ENCODE measurements at regions not wholly inside any gene's neighbourhood (a gene's known extent, or its start where the extent isn't known, plus 50 kb on each side); places are given as distances from the start of the nearest gene placed in this dataset.

DNA sequence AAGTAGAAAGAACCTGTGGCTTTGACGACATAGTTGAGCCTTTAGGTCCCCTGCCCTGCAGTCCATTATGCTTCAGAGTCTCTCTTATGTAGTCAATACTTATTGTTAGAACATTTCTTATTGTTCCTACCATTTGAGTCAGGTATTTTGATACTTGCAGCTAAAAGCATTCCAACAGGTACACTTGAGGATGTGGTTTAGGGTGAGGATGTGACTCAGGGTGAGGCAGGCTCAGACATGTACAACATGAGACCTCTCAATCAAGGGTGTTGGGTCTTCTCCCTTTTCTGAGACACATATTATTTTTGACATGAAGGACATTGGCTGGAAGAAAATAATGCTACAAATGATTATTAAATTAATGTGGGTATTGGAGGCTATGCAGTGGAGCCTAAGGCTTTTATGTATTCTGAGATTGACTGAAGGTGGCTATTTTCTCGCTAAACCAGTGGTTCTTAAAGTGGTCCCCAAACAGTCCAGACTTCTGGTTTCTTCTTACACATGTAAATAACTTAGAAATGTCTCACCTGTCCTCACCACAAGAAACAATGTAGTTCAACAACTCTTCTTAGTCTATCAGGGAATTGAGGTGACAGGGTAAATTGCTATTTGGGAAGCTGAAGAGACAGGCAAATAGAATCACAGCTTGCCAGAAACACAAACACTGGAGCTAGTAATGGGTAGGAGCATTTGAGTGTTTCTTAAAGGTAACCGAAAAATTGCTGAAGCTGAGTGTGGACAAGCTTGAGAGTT is 135.5 kb upstream of the ZPLD1 start:
- Mint-ChIP-seq H3K27me3 (no peaks in the 10 kb centered on the region), H3K4me3 (ENCODE audit: low read depth) (no peak overlapping the region), H3K4me1 (ENCODE audit: low read depth) (peaks cover 22% of the 10 kb centered on the region), H3K36me3 (ENCODE audit: insufficient read depth) (no peaks in the 10 kb centered on the region), H3K27ac (no peak overlapping the region), H3K9me3 (ENCODE audit: low read depth) (no peaks in the 10 kb centered on the region)
- DNase-seq (ENCODE audit: low spot score, unreplicated experiment), result no peak
- TF ChIP-seq, protein P1, sequence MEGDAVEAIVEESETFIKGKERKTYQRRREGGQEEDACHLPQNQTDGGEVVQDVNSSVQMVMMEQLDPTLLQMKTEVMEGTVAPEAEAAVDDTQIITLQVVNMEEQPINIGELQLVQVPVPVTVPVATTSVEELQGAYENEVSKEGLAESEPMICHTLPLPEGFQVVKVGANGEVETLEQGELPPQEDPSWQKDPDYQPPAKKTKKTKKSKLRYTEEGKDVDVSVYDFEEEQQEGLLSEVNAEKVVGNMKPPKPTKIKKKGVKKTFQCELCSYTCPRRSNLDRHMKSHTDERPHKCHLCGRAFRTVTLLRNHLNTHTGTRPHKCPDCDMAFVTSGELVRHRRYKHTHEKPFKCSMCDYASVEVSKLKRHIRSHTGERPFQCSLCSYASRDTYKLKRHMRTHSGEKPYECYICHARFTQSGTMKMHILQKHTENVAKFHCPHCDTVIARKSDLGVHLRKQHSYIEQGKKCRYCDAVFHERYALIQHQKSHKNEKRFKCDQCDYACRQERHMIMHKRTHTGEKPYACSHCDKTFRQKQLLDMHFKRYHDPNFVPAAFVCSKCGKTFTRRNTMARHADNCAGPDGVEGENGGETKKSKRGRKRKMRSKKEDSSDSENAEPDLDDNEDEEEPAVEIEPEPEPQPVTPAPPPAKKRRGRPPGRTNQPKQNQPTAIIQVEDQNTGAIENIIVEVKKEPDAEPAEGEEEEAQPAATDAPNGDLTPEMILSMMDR (IDR thresholded peaks at IDR 0.05; ENCODE audit: unreplicated experiment), result no peak

DNA sequence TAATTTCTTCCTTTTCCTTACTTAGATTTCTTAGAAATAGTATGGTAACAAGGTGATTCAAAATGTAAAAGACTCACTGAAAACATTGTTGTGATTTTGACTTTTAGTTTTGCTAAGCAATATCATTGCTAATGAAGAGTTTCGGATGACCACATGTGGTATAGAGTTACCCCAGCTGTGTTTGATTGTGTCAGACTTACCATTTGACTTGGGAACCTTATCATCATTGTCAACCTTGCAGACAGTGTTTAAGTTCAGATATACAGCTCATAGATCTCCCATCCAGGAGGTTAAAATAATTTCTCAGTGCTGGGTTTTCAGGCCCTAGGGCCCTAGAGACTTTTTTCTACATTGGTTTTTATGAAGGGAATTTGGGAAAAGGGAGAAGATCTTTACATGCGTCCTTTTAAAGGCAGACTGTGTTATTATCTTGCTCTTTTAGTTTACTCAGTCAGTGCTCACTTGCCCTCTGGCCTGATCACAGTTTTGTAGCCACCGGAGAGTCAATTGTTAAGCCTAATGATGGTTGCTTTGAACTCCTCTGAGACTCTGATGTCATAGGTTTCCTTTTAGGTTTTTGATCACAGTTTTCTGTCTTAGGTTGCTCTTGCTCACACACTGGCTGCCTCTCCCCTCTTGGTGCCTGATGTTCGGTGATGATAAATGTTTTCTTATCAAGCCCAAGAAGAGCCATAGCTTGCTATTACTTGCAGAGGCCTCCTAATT is 133.5 kb upstream of the ZPLD1 start:
- Mint-ChIP-seq H3K4me1 (ENCODE audit: low read depth) (peaks cover 22% of the 10 kb centered on the region), H3K27ac (no peak overlapping the region)

DNA sequence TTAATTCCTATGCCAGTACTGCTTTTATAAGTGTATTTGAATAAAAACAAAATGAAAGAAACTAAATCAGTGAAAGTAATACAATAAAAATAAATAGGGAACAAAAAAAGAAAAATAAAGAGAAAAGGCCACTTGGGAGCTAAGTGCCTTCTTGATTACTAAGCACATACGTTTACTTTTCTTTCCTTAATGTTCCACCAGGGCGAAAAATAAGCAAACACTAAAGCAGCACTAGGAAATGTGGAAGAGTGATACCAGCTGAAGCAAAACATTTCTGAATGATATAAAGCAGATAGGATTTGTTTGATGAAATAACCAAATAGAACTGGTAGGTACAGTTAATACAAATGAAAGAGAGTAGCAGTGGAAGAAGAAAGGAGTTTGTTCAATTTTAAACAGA is 132.8 kb upstream of the ZPLD1 start:
- no peaks in the 10 kb centered on the region for H3K27me3 Mint-ChIP-seq
- no peak for DNase-seq (ENCODE audit: low spot score, unreplicated experiment)
- TF ChIP-seq, protein P1 (IDR thresholded peaks at IDR 0.05; ENCODE audit: unreplicated experiment), result no peak
- H3K36me3 Mint-ChIP-seq (ENCODE audit: insufficient read depth), result no peaks in the 10 kb centered on the region
- peaks cover 22% of the 10 kb centered on the region for H3K4me1 Mint-ChIP-seq (ENCODE audit: low read depth)
- H3K27ac Mint-ChIP-seq, result no peak overlapping the region
- H3K4me3 Mint-ChIP-seq (ENCODE audit: low read depth), result no peak overlapping the region
- H3K9me3 Mint-ChIP-seq (ENCODE audit: low read depth), result no peaks in the 10 kb centered on the region

More for the DNA sequence above, 133.5 kb upstream of the ZPLD1 start:
- DNase-seq (ENCODE audit: low spot score, unreplicated experiment), result no peak
- no peaks in the 10 kb centered on the region for H3K27me3 Mint-ChIP-seq
- H3K9me3 Mint-ChIP-seq (ENCODE audit: low read depth), result no peaks in the 10 kb centered on the region
- H3K36me3 Mint-ChIP-seq (ENCODE audit: insufficient read depth), result no peaks in the 10 kb centered on the region
- TF ChIP-seq, protein P1 (IDR thresholded peaks at IDR 0.05; ENCODE audit: unreplicated experiment), result no peak
- no peak overlapping the region for H3K4me3 Mint-ChIP-seq (ENCODE audit: low read depth)

DNA sequence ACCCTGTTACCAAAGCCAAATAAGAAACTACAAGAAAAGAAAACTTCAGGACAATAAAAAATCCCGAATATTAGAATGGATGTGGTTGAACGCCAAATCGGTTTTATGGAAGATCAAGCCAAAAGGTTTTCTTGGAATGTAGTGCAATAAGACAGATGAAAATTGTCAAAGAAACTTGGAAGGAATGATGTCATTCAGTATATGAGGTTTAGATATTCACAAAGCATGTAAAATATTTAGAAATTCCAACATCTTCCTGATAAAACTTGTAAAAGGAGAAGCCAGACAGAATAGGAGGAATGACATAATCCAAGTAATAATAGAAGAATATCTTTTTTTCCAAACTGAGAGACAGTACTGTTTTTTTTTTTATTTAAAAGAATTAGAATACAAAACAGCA is 130.3 kb upstream of the ZPLD1 start:
- TF ChIP-seq, protein P1 (IDR thresholded peaks at IDR 0.05; ENCODE audit: unreplicated experiment), result no peak
- no peaks in the 10 kb centered on the region for H3K27me3 Mint-ChIP-seq
- no peak overlapping the region for H3K4me3 Mint-ChIP-seq (ENCODE audit: low read depth)
- no peaks in the 10 kb centered on the region for H3K36me3 Mint-ChIP-seq (ENCODE audit: insufficient read depth)
- peaks cover 22% of the 10 kb centered on the region for H3K4me1 Mint-ChIP-seq (ENCODE audit: low read depth)
- DNase-seq (ENCODE audit: low spot score, unreplicated experiment), result no peak
- no peak overlapping the region for H3K27ac Mint-ChIP-seq
- H3K9me3 Mint-ChIP-seq (ENCODE audit: low read depth), result no peaks in the 10 kb centered on the region

DNA sequence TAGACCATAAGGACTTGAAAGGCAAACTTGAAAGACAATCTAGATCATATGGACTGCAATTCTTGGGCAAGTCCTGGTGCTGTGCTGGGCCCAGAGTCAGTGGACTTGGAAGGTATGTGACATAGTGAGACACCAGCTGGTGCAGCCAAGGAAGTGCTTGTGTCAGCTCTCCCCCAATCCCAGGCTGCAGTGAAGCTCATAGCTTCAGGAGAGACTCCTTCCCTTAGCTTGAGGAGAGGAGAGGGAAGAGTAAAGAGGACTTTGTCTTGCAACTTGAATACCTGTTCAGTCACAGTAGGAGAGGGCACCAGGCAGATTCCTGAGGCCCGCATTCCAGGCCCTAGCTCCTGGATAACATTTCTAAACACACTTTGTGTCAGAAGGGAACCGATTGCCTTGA is 127.4 kb upstream of the ZPLD1 start:
- Mint-ChIP-seq H3K4me3 (ENCODE audit: low read depth) (no peak overlapping the region), H3K36me3 (ENCODE audit: insufficient read depth) (no peaks in the 10 kb centered on the region), H3K27me3 (no peaks in the 10 kb centered on the region), H3K9me3 (ENCODE audit: low read depth) (no peaks in the 10 kb centered on the region), H3K27ac (no peak overlapping the region), H3K4me1 (ENCODE audit: low read depth) (peaks cover under 1% of the 10 kb centered on the region)
- DNase-seq (ENCODE audit: low spot score, unreplicated experiment), result no peak
- TF ChIP-seq, protein P1 (IDR thresholded peaks at IDR 0.05; ENCODE audit: unreplicated experiment), result no peak

All from progenitor cell of endocrine pancreas (in vitro differentiated cells).